ENCODE measurements at regions not wholly inside any gene's neighbourhood (a gene's known extent, or its start where the extent isn't known, plus 50 kb on each side); places are given as distances from the start of the nearest gene placed in this dataset.

DNA sequence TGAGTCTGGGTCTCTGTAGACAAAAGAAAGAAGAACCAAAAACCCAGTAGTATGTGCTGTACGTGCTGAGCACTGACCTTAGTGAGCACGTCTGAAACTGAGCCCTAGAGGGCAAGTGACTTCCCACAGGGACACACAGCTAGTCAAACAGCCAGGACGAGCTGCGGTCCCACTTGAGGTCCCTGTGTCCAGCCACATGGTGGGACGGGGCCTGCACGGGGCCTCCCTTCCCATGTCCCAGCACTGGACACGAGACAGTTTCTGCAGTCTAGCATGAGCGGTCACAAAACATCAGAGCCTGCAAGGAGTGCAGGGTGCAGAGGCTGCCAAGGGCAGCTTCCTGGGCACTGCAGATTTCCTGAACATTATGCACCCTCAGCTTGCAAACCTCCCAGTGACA is 121.6 kb downstream of the NCOR2 start:
- CTCF ChIA-PET, result no interaction called here
- ATAC-seq, result no peak
- Mint-ChIP-seq H3K4me1 (peaks cover 12% of the 10 kb centered on the region), H3K27ac (peak overlapping the region; percentile 51; the same call in 1 of the 2 replicates), H3K9me3 (no peaks in the 10 kb centered on the region), H3K4me3 (no peak overlapping the region), H3K36me3 (peaks cover 27% of the 10 kb centered on the region), H3K27me3 (ENCODE audit: low read depth) (no peaks in the 10 kb centered on the region)
- no peak for TF ChIP-seq NFYB (CRISPR knock-in tag; conservative IDR thresholded peaks at IDR 0.05; ENCODE audit: low read depth)
- TF ChIP-seq FOXP1 (CRISPR knock-in tag; IDR thresholded peaks at IDR 0.05; ENCODE audit: borderline replicate concordance), result no peak
- TF ChIP-seq, protein P1, sequence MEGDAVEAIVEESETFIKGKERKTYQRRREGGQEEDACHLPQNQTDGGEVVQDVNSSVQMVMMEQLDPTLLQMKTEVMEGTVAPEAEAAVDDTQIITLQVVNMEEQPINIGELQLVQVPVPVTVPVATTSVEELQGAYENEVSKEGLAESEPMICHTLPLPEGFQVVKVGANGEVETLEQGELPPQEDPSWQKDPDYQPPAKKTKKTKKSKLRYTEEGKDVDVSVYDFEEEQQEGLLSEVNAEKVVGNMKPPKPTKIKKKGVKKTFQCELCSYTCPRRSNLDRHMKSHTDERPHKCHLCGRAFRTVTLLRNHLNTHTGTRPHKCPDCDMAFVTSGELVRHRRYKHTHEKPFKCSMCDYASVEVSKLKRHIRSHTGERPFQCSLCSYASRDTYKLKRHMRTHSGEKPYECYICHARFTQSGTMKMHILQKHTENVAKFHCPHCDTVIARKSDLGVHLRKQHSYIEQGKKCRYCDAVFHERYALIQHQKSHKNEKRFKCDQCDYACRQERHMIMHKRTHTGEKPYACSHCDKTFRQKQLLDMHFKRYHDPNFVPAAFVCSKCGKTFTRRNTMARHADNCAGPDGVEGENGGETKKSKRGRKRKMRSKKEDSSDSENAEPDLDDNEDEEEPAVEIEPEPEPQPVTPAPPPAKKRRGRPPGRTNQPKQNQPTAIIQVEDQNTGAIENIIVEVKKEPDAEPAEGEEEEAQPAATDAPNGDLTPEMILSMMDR (IDR thresholded peaks at IDR 0.05), result no peak
- no peak for TF ChIP-seq CREM (CRISPR knock-in tag; IDR thresholded peaks at IDR 0.05)
- no peak for TF ChIP-seq MYBL2 (CRISPR knock-in tag; IDR thresholded peaks at IDR 0.05)
- TF ChIP-seq, protein P2, sequence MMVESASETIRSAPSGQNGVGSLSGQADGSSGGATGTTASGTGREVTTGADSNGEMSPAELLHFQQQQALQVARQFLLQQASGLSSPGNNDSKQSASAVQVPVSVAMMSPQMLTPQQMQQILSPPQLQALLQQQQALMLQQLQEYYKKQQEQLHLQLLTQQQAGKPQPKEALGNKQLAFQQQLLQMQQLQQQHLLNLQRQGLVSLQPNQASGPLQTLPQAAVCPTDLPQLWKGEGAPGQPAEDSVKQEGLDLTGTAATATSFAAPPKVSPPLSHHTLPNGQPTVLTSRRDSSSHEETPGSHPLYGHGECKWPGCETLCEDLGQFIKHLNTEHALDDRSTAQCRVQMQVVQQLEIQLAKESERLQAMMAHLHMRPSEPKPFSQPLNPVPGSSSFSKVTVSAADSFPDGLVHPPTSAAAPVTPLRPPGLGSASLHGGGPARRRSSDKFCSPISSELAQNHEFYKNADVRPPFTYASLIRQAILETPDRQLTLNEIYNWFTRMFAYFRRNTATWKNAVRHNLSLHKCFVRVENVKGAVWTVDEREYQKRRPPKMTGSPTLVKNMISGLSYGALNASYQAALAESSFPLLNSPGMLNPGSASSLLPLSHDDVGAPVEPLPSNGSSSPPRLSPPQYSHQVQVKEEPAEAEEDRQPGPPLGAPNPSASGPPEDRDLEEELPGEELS (CRISPR knock-in tag; IDR thresholded peaks at IDR 0.05), result no peak
- TF ChIP-seq, protein P3, sequence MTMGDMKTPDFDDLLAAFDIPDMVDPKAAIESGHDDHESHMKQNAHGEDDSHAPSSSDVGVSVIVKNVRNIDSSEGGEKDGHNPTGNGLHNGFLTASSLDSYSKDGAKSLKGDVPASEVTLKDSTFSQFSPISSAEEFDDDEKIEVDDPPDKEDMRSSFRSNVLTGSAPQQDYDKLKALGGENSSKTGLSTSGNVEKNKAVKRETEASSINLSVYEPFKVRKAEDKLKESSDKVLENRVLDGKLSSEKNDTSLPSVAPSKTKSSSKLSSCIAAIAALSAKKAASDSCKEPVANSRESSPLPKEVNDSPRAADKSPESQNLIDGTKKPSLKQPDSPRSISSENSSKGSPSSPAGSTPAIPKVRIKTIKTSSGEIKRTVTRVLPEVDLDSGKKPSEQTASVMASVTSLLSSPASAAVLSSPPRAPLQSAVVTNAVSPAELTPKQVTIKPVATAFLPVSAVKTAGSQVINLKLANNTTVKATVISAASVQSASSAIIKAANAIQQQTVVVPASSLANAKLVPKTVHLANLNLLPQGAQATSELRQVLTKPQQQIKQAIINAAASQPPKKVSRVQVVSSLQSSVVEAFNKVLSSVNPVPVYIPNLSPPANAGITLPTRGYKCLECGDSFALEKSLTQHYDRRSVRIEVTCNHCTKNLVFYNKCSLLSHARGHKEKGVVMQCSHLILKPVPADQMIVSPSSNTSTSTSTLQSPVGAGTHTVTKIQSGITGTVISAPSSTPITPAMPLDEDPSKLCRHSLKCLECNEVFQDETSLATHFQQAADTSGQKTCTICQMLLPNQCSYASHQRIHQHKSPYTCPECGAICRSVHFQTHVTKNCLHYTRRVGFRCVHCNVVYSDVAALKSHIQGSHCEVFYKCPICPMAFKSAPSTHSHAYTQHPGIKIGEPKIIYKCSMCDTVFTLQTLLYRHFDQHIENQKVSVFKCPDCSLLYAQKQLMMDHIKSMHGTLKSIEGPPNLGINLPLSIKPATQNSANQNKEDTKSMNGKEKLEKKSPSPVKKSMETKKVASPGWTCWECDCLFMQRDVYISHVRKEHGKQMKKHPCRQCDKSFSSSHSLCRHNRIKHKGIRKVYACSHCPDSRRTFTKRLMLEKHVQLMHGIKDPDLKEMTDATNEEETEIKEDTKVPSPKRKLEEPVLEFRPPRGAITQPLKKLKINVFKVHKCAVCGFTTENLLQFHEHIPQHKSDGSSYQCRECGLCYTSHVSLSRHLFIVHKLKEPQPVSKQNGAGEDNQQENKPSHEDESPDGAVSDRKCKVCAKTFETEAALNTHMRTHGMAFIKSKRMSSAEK (CRISPR knock-in tag; IDR thresholded peaks at IDR 0.05; ENCODE audit: borderline replicate concordance), result no peak
- no peak for TF ChIP-seq ZNF396 (CRISPR knock-in tag; IDR thresholded peaks at IDR 0.05; ENCODE audit: borderline replicate concordance)
- TF ChIP-seq TEAD1 (CRISPR knock-in tag; IDR thresholded peaks at IDR 0.05), result no peak
- TF ChIP-seq, protein P4, sequence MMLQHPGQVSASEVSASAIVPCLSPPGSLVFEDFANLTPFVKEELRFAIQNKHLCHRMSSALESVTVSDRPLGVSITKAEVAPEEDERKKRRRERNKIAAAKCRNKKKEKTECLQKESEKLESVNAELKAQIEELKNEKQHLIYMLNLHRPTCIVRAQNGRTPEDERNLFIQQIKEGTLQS (CRISPR knock-in tag; conservative IDR thresholded peaks at IDR 0.05), result no peak
- TF ChIP-seq, protein P5, sequence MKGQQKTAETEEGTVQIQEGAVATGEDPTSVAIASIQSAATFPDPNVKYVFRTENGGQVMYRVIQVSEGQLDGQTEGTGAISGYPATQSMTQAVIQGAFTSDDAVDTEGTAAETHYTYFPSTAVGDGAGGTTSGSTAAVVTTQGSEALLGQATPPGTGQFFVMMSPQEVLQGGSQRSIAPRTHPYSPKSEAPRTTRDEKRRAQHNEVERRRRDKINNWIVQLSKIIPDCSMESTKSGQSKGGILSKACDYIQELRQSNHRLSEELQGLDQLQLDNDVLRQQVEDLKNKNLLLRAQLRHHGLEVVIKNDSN (CRISPR knock-in tag; IDR thresholded peaks at IDR 0.05), result no peak
- TF ChIP-seq TP53 (CRISPR knock-in tag; IDR thresholded peaks at IDR 0.05), result no peak
- TF ChIP-seq, protein P6, sequence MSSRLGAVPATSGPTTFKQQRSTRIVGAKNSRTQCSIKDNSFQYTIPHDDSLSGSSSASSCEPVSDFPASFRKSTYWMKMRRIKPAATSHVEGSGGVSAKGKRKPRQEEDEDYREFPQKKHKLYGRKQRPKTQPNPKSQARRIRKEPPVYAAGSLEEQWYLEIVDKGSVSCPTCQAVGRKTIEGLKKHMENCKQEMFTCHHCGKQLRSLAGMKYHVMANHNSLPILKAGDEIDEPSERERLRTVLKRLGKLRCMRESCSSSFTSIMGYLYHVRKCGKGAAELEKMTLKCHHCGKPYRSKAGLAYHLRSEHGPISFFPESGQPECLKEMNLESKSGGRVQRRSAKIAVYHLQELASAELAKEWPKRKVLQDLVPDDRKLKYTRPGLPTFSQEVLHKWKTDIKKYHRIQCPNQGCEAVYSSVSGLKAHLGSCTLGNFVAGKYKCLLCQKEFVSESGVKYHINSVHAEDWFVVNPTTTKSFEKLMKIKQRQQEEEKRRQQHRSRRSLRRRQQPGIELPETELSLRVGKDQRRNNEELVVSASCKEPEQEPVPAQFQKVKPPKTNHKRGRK (CRISPR knock-in tag; IDR thresholded peaks at IDR 0.05; ENCODE audit: borderline replicate concordance), result no peak
- TF ChIP-seq SMAD4 (CRISPR knock-in tag; IDR thresholded peaks at IDR 0.05), result no peak
- no peak for TF ChIP-seq RELA (CRISPR knock-in tag; IDR thresholded peaks at IDR 0.05; ENCODE audit: borderline replicate concordance)
- no peak for TF ChIP-seq ZNF121 (CRISPR knock-in tag; IDR thresholded peaks at IDR 0.05)
- TF ChIP-seq GABPB1 (CRISPR knock-in tag; IDR thresholded peaks at IDR 0.05), result no peak
- TF ChIP-seq, protein P7, sequence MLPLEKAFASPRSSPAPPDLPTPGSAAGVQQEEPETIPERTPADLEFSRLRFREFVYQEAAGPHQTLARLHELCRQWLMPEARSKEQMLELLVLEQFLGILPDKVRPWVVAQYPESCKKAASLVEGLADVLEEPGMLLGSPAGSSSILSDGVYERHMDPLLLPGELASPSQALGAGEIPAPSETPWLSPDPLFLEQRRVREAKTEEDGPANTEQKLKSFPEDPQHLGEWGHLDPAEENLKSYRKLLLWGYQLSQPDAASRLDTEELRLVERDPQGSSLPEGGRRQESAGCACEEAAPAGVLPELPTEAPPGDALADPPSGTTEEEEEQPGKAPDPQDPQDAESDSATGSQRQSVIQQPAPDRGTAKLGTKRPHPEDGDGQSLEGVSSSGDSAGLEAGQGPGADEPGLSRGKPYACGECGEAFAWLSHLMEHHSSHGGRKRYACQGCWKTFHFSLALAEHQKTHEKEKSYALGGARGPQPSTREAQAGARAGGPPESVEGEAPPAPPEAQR (CRISPR knock-in tag; IDR thresholded peaks at IDR 0.05), result no peak
- no peak for TF ChIP-seq ZNF671 (CRISPR knock-in tag; IDR thresholded peaks at IDR 0.05)
- TF ChIP-seq, protein P8, sequence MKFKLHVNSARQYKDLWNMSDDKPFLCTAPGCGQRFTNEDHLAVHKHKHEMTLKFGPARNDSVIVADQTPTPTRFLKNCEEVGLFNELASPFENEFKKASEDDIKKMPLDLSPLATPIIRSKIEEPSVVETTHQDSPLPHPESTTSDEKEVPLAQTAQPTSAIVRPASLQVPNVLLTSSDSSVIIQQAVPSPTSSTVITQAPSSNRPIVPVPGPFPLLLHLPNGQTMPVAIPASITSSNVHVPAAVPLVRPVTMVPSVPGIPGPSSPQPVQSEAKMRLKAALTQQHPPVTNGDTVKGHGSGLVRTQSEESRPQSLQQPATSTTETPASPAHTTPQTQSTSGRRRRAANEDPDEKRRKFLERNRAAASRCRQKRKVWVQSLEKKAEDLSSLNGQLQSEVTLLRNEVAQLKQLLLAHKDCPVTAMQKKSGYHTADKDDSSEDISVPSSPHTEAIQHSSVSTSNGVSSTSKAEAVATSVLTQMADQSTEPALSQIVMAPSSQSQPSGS (CRISPR knock-in tag; IDR thresholded peaks at IDR 0.05; ENCODE audit: borderline replicate concordance, low read depth), result no peak
- no peak for DNase-seq (ENCODE audit: low spot score)
- POLR2A ChIA-PET, result no interaction called here

Data from WTC11 (cell line).